Dendritic cell treated with granulocyte-macrophage colony-stimulating factor and Interleukin-4, amounts not matched to agents 40 ng/mL and 50 ng/mL, for 4 days (primary cell): ENCODE measurements at regions not wholly inside any gene's neighbourhood (a gene's known extent, or its start where the extent isn't known, plus 50 kb on each side); places are given as distances from the start of the nearest gene placed in this dataset.

Experiments
- H3K27ac Mint-ChIP-seq: one replicate; pipeline ENCODE4 v1.8.0; 2022; ENCODE audit warnings: mild to moderate bottlenecking, mixed read lengths
- H3K27me3 Mint-ChIP-seq: one replicate; pipeline ENCODE4 v1.8.0; 2022; ENCODE audit warnings: mild to moderate bottlenecking, mixed read lengths
- H3K36me3 Mint-ChIP-seq: one replicate; pipeline ENCODE4 v1.8.0; 2022; ENCODE audit warnings: low read depth, mixed read lengths
- H3K4me1 Mint-ChIP-seq: one replicate; pipeline ENCODE4 v1.8.0; 2022; ENCODE audit warnings: low read depth, mixed read lengths
- H3K4me3 Mint-ChIP-seq: one replicate; pipeline ENCODE4 v1.8.0; 2022; ENCODE audit warnings: mild to moderate bottlenecking, moderate library complexity, mixed read lengths
- H3K9me3 Mint-ChIP-seq: one replicate; pipeline ENCODE4 v1.8.0; 2022; ENCODE audit warnings: mixed read lengths
- intact Hi-C: fragments of 100-400 bp; cut with micrococcal nuclease; formaldehyde crosslinking; loops from one replicate; pipeline ENCODE4 v1.15.0; 2022

DNA sequence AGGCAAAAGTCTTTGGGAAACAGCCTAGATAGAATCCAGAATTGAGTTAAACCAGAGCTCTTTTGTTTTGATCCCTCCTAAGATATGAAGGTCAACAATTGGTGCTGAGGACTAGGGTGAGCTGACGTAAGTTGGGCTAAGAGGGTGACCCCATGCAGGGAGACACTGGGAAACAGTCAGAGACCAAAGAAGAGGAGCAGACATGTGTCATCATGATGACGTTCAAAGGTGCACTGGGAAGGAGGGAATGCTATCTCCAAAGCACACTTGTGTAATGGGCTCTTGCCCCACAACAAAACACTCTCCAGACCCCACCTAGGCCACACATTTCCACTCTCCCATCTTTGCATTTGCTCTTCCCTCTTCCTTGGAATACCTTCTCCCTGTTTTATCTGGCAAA, 481.4 kb downstream of the COG6 start:
- intact Hi-C loops, result no loop called here

DNA sequence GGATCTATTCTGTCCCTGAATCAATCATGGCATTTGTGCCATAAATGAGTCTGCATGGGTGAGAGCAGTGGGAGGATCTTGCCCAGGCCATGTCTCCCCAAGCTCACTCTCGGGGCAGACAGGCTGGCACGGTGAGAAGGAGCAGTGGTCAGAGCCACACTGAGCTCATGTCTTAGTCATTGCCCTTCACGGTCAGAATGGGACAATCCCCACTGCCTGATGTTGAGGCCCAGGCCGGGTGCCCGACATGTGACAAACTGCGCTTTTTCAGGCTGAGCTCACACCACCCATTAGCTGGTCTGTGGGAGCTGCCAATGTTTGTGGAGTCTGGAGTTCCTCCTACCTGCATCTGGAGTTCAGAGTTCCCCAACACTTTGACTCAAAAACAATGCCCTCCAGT, 481.9 kb downstream of the COG6 start:
- H3K4me3 Mint-ChIP-seq, result no peak overlapping the region
- no peaks in the 10 kb centered on the region for H3K4me1 Mint-ChIP-seq
- H3K27ac Mint-ChIP-seq, result no peak overlapping the region
- H3K9me3 Mint-ChIP-seq, result no peaks in the 10 kb centered on the region
- intact Hi-C loops, result no loop called here
- peaks cover 6% of the 10 kb centered on the region for H3K27me3 Mint-ChIP-seq
- H3K36me3 Mint-ChIP-seq, result no peaks in the 10 kb centered on the region

More for the DNA sequence above, 481.4 kb downstream of the COG6 start:
- Mint-ChIP-seq H3K9me3 (no peaks in the 10 kb centered on the region), H3K27ac (no peak overlapping the region), H3K27me3 (peaks cover 5% of the 10 kb centered on the region), H3K4me1 (no peaks in the 10 kb centered on the region), H3K4me3 (no peak overlapping the region), H3K36me3 (no peaks in the 10 kb centered on the region)

DNA sequence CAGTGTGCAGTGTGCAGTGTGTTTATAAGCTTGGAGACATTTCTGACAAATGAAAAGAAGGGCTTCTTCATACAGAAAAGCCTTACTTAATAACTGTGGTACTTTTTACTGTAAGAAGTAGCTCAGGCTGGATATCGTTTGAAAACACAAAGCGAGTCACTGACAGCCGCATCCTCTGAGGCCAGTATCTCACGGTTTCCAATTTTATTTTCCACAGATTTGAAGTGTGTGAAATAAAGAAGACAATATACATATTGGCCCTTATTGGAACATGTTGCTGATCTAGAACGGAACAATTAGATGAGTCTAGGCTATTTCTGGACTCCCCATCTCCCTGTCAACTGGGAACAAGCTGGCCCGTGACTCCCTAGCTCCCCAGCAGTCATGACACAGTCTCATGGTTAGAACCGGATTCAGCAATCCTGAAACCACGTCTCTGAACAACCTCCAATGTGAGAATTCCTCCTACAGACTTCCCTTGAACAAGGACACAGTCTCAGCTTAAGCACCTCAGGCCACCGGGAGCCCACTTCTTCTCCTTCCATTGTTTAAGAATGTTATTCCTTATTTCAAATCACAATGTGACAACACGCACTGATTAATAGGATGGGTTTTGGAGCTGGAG, 484.5 kb downstream of the COG6 start:
- no peaks in the 10 kb centered on the region for H3K4me1 Mint-ChIP-seq
- H3K27me3 Mint-ChIP-seq, result peaks cover 13% of the 10 kb centered on the region
- intact Hi-C loops, result no loop called here
- no peak overlapping the region for H3K4me3 Mint-ChIP-seq
- no peaks in the 10 kb centered on the region for H3K9me3 Mint-ChIP-seq
- H3K27ac Mint-ChIP-seq, result no peak overlapping the region
- H3K36me3 Mint-ChIP-seq, result no peaks in the 10 kb centered on the region

GRCh38 chr13:40141859-40142555, 486.5 kb downstream of the COG6 start:
- Mint-ChIP-seq H3K27me3 (peaks cover 13% of the 10 kb centered on the region), H3K27ac (no peak overlapping the region), H3K36me3 (no peaks in the 10 kb centered on the region), H3K4me3 (no peak overlapping the region), H3K4me1 (no peaks in the 10 kb centered on the region), H3K9me3 (no peaks in the 10 kb centered on the region)
- intact Hi-C loops, result no loop called here

GRCh38 chr13:40143106-40143505, 487.6 kb downstream of the COG6 start:
- H3K36me3 Mint-ChIP-seq, result no peaks in the 10 kb centered on the region
- H3K27me3 Mint-ChIP-seq, result peaks cover 12% of the 10 kb centered on the region
- intact Hi-C loops, result no loop called here
- H3K4me3 Mint-ChIP-seq, result no peak overlapping the region
- H3K9me3 Mint-ChIP-seq, result no peaks in the 10 kb centered on the region
- H3K4me1 Mint-ChIP-seq, result no peaks in the 10 kb centered on the region
- no peak overlapping the region for H3K27ac Mint-ChIP-seq

DNA sequence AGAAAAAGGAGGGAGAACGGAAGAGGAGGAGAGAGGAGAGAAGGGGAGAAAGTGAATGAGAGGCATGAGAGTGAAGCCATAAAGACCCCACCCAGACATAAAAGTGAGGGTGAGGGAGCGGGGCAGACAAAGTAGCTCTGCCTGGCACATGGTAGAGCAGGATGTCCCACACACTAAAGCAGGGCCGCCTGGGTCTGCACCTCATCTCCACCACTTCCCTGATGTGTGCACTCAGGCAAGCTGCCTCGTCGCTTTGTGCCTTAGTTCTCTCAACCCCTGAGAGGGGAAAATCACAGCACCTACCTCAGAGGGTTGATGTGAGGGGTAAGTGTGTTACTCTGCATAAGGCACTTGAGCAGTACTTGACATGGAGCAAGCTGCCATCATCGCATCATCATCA, 488.1 kb downstream of the COG6 start:
- intact Hi-C loops, result no loop called here
- no peaks in the 10 kb centered on the region for H3K4me1 Mint-ChIP-seq
- H3K27me3 Mint-ChIP-seq, result peaks cover 12% of the 10 kb centered on the region
- H3K36me3 Mint-ChIP-seq, result no peaks in the 10 kb centered on the region
- H3K4me3 Mint-ChIP-seq, result no peak overlapping the region
- H3K27ac Mint-ChIP-seq, result no peak overlapping the region
- H3K9me3 Mint-ChIP-seq, result no peaks in the 10 kb centered on the region

- H3K27ac Mint-ChIP-seq, result no peak overlapping the region
- H3K9me3 Mint-ChIP-seq, result no peaks in the 10 kb centered on the region
- H3K4me3 Mint-ChIP-seq, result no peak overlapping the region
- H3K4me1 Mint-ChIP-seq, result no peaks in the 10 kb centered on the region
- intact Hi-C loops, result no loop called here
- peaks cover 12% of the 10 kb centered on the region for H3K27me3 Mint-ChIP-seq
- H3K36me3 Mint-ChIP-seq, result no peaks in the 10 kb centered on the region
Measured at GRCh38 chr13:40145139-40145538, 489.7 kb downstream of the COG6 start.

GRCh38 chr13:40146063-40146462, 490.6 kb downstream of the COG6 start:
- intact Hi-C loops, result no loop called here
- peaks cover 12% of the 10 kb centered on the region for H3K27me3 Mint-ChIP-seq
- H3K27ac Mint-ChIP-seq, result no peak overlapping the region
- H3K4me1 Mint-ChIP-seq, result no peaks in the 10 kb centered on the region
- no peaks in the 10 kb centered on the region for H3K36me3 Mint-ChIP-seq
- no peaks in the 10 kb centered on the region for H3K9me3 Mint-ChIP-seq
- H3K4me3 Mint-ChIP-seq, result no peak overlapping the region

- Mint-ChIP-seq H3K4me1 (no peaks in the 10 kb centered on the region), H3K27ac (no peak overlapping the region)
Measured at GRCh38 chr13:40146611-40147117, 491.2 kb downstream of the COG6 start.

GRCh38 chr13:40148101-40148500, 492.6 kb downstream of the COG6 start:
- peaks cover 6% of the 10 kb centered on the region for H3K27me3 Mint-ChIP-seq
- H3K4me3 Mint-ChIP-seq, result no peak overlapping the region
- H3K27ac Mint-ChIP-seq, result no peak overlapping the region
- no peaks in the 10 kb centered on the region for H3K9me3 Mint-ChIP-seq
- H3K4me1 Mint-ChIP-seq, result no peaks in the 10 kb centered on the region
- H3K36me3 Mint-ChIP-seq, result no peaks in the 10 kb centered on the region
- intact Hi-C loops, result no loop called here

More at GRCh38 chr13:40146611-40147117, 491.2 kb downstream of the COG6 start:
- Mint-ChIP-seq H3K4me3 (no peak overlapping the region), H3K9me3 (no peaks in the 10 kb centered on the region), H3K27me3 (peaks cover 11% of the 10 kb centered on the region), H3K36me3 (no peaks in the 10 kb centered on the region)
- intact Hi-C loops, result no loop called here

DNA sequence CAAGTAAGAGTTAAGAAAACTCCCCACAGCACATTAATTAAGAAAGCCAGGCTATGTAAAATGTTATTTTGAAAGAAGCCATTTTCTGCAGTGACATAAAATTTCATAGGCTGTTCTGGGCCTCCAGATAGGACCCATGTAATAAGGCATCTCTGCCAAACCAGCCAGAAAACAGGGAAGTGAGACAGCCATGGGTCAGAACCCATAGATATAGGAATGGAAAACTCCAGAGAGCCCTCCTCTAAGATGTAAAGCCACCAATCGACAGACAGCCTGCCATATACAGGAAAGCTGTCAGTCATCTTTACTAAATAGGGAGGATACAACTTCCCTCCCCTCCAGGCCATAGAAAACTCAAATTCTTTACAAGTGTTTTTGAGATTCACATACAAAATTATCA, 493.3 kb downstream of the COG6 start:
- Mint-ChIP-seq H3K36me3 (no peaks in the 10 kb centered on the region), H3K4me3 (no peak overlapping the region), H3K9me3 (no peaks in the 10 kb centered on the region), H3K27ac (no peak overlapping the region), H3K27me3 (peaks cover 4% of the 10 kb centered on the region), H3K4me1 (no peaks in the 10 kb centered on the region)
- intact Hi-C loops, result no loop called here

- Mint-ChIP-seq H3K27ac (no peak overlapping the region), H3K4me3 (no peak overlapping the region), H3K4me1 (no peaks in the 10 kb centered on the region), H3K36me3 (no peaks in the 10 kb centered on the region), H3K9me3 (no peaks in the 10 kb centered on the region), H3K27me3 (peaks cover 2% of the 10 kb centered on the region)
- intact Hi-C loops, result no loop called here
Measured at GRCh38 chr13:40149611-40150274, 494.3 kb downstream of the COG6 start.

- no peak overlapping the region for H3K4me3 Mint-ChIP-seq
- H3K36me3 Mint-ChIP-seq, result no peaks in the 10 kb centered on the region
- H3K27me3 Mint-ChIP-seq, result peaks cover 2% of the 10 kb centered on the region
- no peak overlapping the region for H3K27ac Mint-ChIP-seq
- H3K4me1 Mint-ChIP-seq, result no peaks in the 10 kb centered on the region
- no peaks in the 10 kb centered on the region for H3K9me3 Mint-ChIP-seq
- intact Hi-C loops, result no loop called here
Measured at GRCh38 chr13:40151673-40152072, 496.2 kb downstream of the COG6 start.

DNA sequence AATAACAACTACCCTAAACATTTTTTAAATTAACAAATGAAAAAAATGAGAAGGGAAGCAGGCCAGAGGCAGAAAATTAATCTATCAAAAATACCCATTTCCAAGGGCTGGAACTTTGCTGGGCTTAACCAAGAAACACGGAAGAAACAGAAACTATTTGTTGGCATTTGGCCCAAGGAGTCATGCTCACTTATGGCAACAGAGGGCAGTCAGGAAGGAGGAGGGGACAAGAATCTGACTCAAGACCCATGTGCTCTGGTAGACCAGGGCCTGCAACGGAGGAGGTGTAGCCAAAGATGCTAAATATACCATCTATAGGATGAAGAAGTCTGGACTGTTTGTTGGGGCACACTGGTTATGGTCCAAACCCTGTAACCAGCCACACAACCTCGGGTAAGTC, 496.7 kb downstream of the COG6 start:
- no peak overlapping the region for H3K4me3 Mint-ChIP-seq
- no peak overlapping the region for H3K27ac Mint-ChIP-seq
- H3K27me3 Mint-ChIP-seq, result peaks cover 2% of the 10 kb centered on the region
- no peaks in the 10 kb centered on the region for H3K4me1 Mint-ChIP-seq
- H3K9me3 Mint-ChIP-seq, result no peaks in the 10 kb centered on the region
- no peaks in the 10 kb centered on the region for H3K36me3 Mint-ChIP-seq
- intact Hi-C loops, result no loop called here
